IMR-90 (cell line): ENCODE measurements at regions not wholly inside any gene's neighbourhood (a gene's known extent, or its start where the extent isn't known, plus 50 kb on each side); places are given as distances from the start of the nearest gene placed in this dataset.

Experiments used
- ATAC-seq: fragments of 200-7000 bp; cut with Tn5 transposase; 2 replicates; pipeline ENCODE4 v1.9.1; 2020; ENCODE audit warnings: low read depth, mild to moderate bottlenecking, moderate library complexity
- BruUV-seq: library from RNA; stranded (reverse); fragments of 400-500 nt; replicated peaks from 2 replicates; lab custom pipeline; 2021; lab: Mats Ljungman, UMichigan
- CTCF ChIA-PET: fragments of 300-600 bp; formaldehyde crosslinking; extraction: SDS; loops from one replicate; lab custom pipeline; 2021; ENCODE audit warnings: antibody characterized with exemption; lab: Yijun Ruan, JAX
- POLR2A ChIA-PET: fragments of 300-600 bp; sonication (Branson Sonifier 250); formaldehyde crosslinking; loops from one replicate; lab custom pipeline; 2022; ENCODE audit warnings: antibody characterized with exemption; ENCODE audit not compliant: unreplicated experiment; lab: Charles Lee
- DNase-seq: peaks from one replicate; pipeline ENCODE4 v3.0.0; 2013
- H2AFZ ChIP-seq: replicated peaks from 2 replicates; pipeline ENCODE3; 2013; ENCODE audit warnings: low read length, mild to moderate bottlenecking; ENCODE audit not compliant: poor library complexity
- H2AK5ac ChIP-seq: 2 replicates; pipeline ENCODE4 v1.6.1; 2013; ENCODE audit warnings: low read depth, low read length, inconsistent platforms
- H2AK9ac ChIP-seq: replicated peaks from 2 replicates; pipeline ENCODE3; 2013; ENCODE audit warnings: mild to moderate bottlenecking, low read depth, low read length, moderate library complexity; ENCODE audit not compliant: poor library complexity
- H2BK120ac ChIP-seq: 2 replicates; pipeline ENCODE4 v1.6.1; 2013; ENCODE audit warnings: low read depth, low read length, inconsistent platforms
- H2BK15ac ChIP-seq: 3 replicates; pipeline ENCODE4 v1.6.1; 2013; ENCODE audit warnings: low read depth, low read length, inconsistent platforms
- H2BK20ac ChIP-seq: 2 replicates; pipeline ENCODE4 v1.6.1; 2013; ENCODE audit warnings: low read depth, mild to moderate bottlenecking, inconsistent platforms, low read length, moderate library complexity
- H2BK5ac ChIP-seq: 2 replicates; pipeline ENCODE4 v1.6.1; 2013; ENCODE audit warnings: mild to moderate bottlenecking, low read depth, low read length, inconsistent platforms; ENCODE audit not compliant: poor library complexity, severe bottlenecking
- H3K14ac ChIP-seq: replicated peaks from 2 replicates; pipeline ENCODE4 v1.6.1; 2013; ENCODE audit warnings: low read depth, low read length, inconsistent platforms
- H3K18ac ChIP-seq: 2 replicates; pipeline ENCODE4 v1.6.1; 2013; ENCODE audit warnings: low read depth, low read length, control low read depth
- H3K23ac ChIP-seq: 2 replicates; pipeline ENCODE4 v1.6.1; 2013; ENCODE audit warnings: low read depth, low read length, inconsistent platforms
- H3K27ac ChIP-seq: 2 replicates; pipeline ENCODE4 v1.5.1; 2013; ENCODE audit warnings: mild to moderate bottlenecking, control low read depth, low read length; ENCODE audit not compliant: insufficient read depth
- H3K27me3 ChIP-seq: 2 replicates; pipeline ENCODE4 v1.6.1; 2013; ENCODE audit warnings: low read length; ENCODE audit not compliant: control insufficient read depth, insufficient read depth
- H3K36me3 ChIP-seq: 2 replicates; pipeline ENCODE4 v1.6.1; 2013; ENCODE audit warnings: low read length, mixed read lengths; ENCODE audit not compliant: control insufficient read depth, insufficient read depth
- H3K4ac ChIP-seq: 2 replicates; pipeline ENCODE4 v1.6.1; 2013; ENCODE audit warnings: low read depth, low read length, inconsistent platforms
- H3K4me1 ChIP-seq: 2 replicates; pipeline ENCODE4 v1.6.1; 2013; ENCODE audit warnings: low read length, mixed read lengths; ENCODE audit not compliant: control insufficient read depth, insufficient read depth
- H3K4me2 ChIP-seq: 2 replicates; pipeline ENCODE4 v1.6.1; 2013; ENCODE audit warnings: low read depth, mild to moderate bottlenecking, control low read depth, low read length, moderate library complexity
- H3K4me3 ChIP-seq: 2 replicates; pipeline ENCODE4 v1.5.1; 2013; ENCODE audit warnings: low read depth, mild to moderate bottlenecking, control low read depth, low read length, moderate library complexity; ENCODE audit not compliant: insufficient read depth
- H3K56ac ChIP-seq: 2 replicates; pipeline ENCODE4 v1.6.1; 2013; ENCODE audit warnings: low read length, inconsistent platforms; ENCODE audit not compliant: insufficient read depth; ENCODE audit errors: extremely low read depth
- H3K79me1 ChIP-seq, 2 experiments: 2 replicates each; pipeline ENCODE4 v1.6.1; 2013; ENCODE audit warnings: low read length in 2 of 2, inconsistent platforms in 1 of 2, low read depth in 1 of 2
- H3K9ac ChIP-seq: 2 replicates; pipeline ENCODE4 v1.6.1; 2013; ENCODE audit warnings: low read depth, low read length, control low read depth
- H3K9me1 ChIP-seq: 2 replicates; pipeline ENCODE4 v1.6.1; 2013; ENCODE audit warnings: low read length, inconsistent platforms; ENCODE audit not compliant: insufficient read depth
- H3K9me3 ChIP-seq: 2 replicates; pipeline ENCODE4 v1.6.1; 2013; ENCODE audit warnings: low read length; ENCODE audit not compliant: control insufficient read depth, insufficient read depth
- H4K20me1 ChIP-seq: 2 replicates; pipeline ENCODE4 v1.6.1; 2013; ENCODE audit warnings: low read length, inconsistent platforms; ENCODE audit not compliant: insufficient read depth
- H4K5ac ChIP-seq: 2 replicates; pipeline ENCODE4 v1.6.1; 2013; ENCODE audit warnings: mild to moderate bottlenecking, low read depth, low read length, control low read depth
- H4K8ac ChIP-seq, 2 experiments: 2 replicates each; pipeline ENCODE4 v1.6.1; 2013; ENCODE audit warnings: low read depth in 2 of 2, low read length in 2 of 2, control low read depth in 1 of 2, inconsistent platforms in 1 of 2
- H4K91ac ChIP-seq: 2 replicates; pipeline ENCODE4 v1.6.1; 2013; ENCODE audit warnings: low read depth, low read length, inconsistent platforms; ENCODE audit not compliant: insufficient read depth
- RCOR1 ChIP-seq: IDR thresholded peaks from 2 replicates; pipeline ENCODE4 v1.6.1; 2012; ENCODE audit warnings: mild to moderate bottlenecking, low read length, improper control_type of control experiment; ENCODE audit not compliant: insufficient replicate concordance
- WGBS, 2 experiments: methylation state at CpG; one replicate each; pipeline versions ENCODE4 v1.1.5 to v1.1.7; 2013; ENCODE audit warnings: missing lambda C conversion rate in 2 of 2; ENCODE audit not compliant: insufficient read length in 1 of 2; ENCODE audit errors: extremely low coverage in 2 of 2; 5-methylcytosine and 5-hydroxymethylcytosine counted together
- dilution Hi-C: fragments of 300-500 bp; cut with HindIII; formaldehyde crosslinking; loops from one replicate; pipeline ENCODE4 v1.14.3; 2018; ENCODE audit warnings: low sequenced_read_pairs; ENCODE audit not compliant: unreplicated experiment
- in situ Hi-C: fragments of 300-500 bp; cut with MboI; formaldehyde crosslinking; loops from 3 replicates; pipeline ENCODE4 v1.14.3; 2019; ENCODE audit warnings: low sequenced_read_pairs, inconsistent platforms, mixed read lengths
- intact Hi-C: fragments of 100-400 bp; cut with micrococcal nuclease; formaldehyde crosslinking; loops from 2 replicates; pipeline ENCODE4 v1.10.0; 2022

GRCh38 chr2:8552293-8552801, 129.5 kb upstream of the ID2 start:
- no peak overlapping the region for H2BK5ac ChIP-seq
- no peaks in the 10 kb centered on the region for H4K20me1 ChIP-seq
- H3K56ac ChIP-seq, result no peak overlapping the region
- DNase-seq, result no peak
- H3K14ac ChIP-seq, result no peak overlapping the region
- no peak overlapping the region for H4K8ac ChIP-seq
- H2BK20ac ChIP-seq, result no peak overlapping the region
- CTCF ChIA-PET, result interaction anchor here (0.6 kb wide), 1 partner anchor 123 kb away, joined by 3 read pairs; no protein-coding TSS in a partner anchor
- H3K36me3 ChIP-seq, result no peaks in the 10 kb centered on the region
- no peak overlapping the region for H3K4me3 ChIP-seq
- no peaks in the 10 kb centered on the region for H3K27me3 ChIP-seq
- no peaks in the 10 kb centered on the region for H3K4me1 ChIP-seq
- no peaks in the 10 kb centered on the region for H3K9me3 ChIP-seq
- TF ChIP-seq RCOR1, result no peak
- no peak overlapping the region for H4K5ac ChIP-seq
- no peak for ATAC-seq
- no peak overlapping the region for H4K91ac ChIP-seq
- POLR2A ChIA-PET, result no interaction called here
- no TSS peak for BruUV-seq
- H2AK5ac ChIP-seq, result no peak overlapping the region
- H2BK15ac ChIP-seq, result no peak overlapping the region
- WGBS, 2 experiments, result 75% methylated on average over 7 of the region's 17 CpGs; no CpG with 5 or more reads in 1 of the 2 experiments
- H3K9me1 ChIP-seq, result no peaks in the 10 kb centered on the region
- no peak overlapping the region for H3K27ac ChIP-seq
- dilution Hi-C loops, result no loop called here
- H2AK9ac ChIP-seq, result no peak overlapping the region
- H3K4ac ChIP-seq, result no peak overlapping the region
- H3K23ac ChIP-seq, result no peak overlapping the region
- H2BK120ac ChIP-seq, result no peak overlapping the region
- H3K4me2 ChIP-seq, result no peak overlapping the region
- intact Hi-C loops, result no loop called here
- H3K9ac ChIP-seq, result no peak overlapping the region
- H3K18ac ChIP-seq, result no peak overlapping the region
- in situ Hi-C loops, result no loop called here
- H2AFZ ChIP-seq, result no peak overlapping the region
- no peaks in the 10 kb centered on the region for H3K79me1 ChIP-seq
